ENCODE measurements at regions not wholly inside any gene's neighbourhood (a gene's known extent, or its start where the extent isn't known, plus 50 kb on each side); places are given as distances from the start of the nearest gene placed in this dataset.

- no peak for TF ChIP-seq RXRA (IDR thresholded peaks at IDR 0.05; ENCODE audit: insufficient read depth, low read depth, low read length)
- TF ChIP-seq CBX5 (IDR thresholded peaks at IDR 0.05; ENCODE audit: low read depth, low read length), result no peak
- no peak for TF ChIP-seq CBX8 (IDR thresholded peaks at IDR 0.05; ENCODE audit: borderline replicate concordance, low read depth, low read length)
- TF ChIP-seq GABPA (IDR thresholded peaks at IDR 0.05; ENCODE audit: borderline replicate concordance, insufficient read depth, low read length), result no peak
- no peak for TF ChIP-seq SIRT6 (IDR thresholded peaks at IDR 0.05; ENCODE audit: low read length)
Observed at GRCh38 chr20:16626849-16627248, 53.6 kb upstream of the KIF16B start (continued).
